Astrocyte (in vitro differentiated cells and primary cell): ENCODE measurements at regions not wholly inside any gene's neighbourhood (a gene's known extent, or its start where the extent isn't known, plus 50 kb on each side); places are given as distances from the start of the nearest gene placed in this dataset.
"Not testable (repeated sequence)": the region's sequence is repeated elsewhere in the genome, so short reads cannot be mapped to it uniquely, and the experiment has no call there.

Source experiments
- DNase-seq: peaks from one replicate; pipeline ENCODE4 v3.0.0-alpha.2; 2010; ENCODE audit warnings: low read depth
- FAIRE-seq: peaks from 2 replicates; lab custom pipeline; 2011; peaks lifted over from hg19 to GRCh38; lab: Jason Lieb, UNC
- H2AFZ ChIP-seq: 2 replicates; pipeline ENCODE4 v1.6.0; 2012; ENCODE audit warnings: low read depth, low read length, inconsistent platforms
- H3K27ac ChIP-seq: 2 replicates; pipeline ENCODE4 v1.5.1; 2011; ENCODE audit warnings: low read depth, low read length, inconsistent platforms
- H3K27me3 ChIP-seq: 2 replicates; pipeline ENCODE4 v1.6.0; 2011; ENCODE audit warnings: low read length, inconsistent platforms; ENCODE audit not compliant: insufficient read depth
- H3K36me3 ChIP-seq: 2 replicates; pipeline ENCODE4 v1.5.1; 2011; ENCODE audit warnings: low read length, inconsistent platforms; ENCODE audit not compliant: insufficient read depth
- H3K4me1 ChIP-seq: 2 replicates; pipeline ENCODE4 v1.5.1; 2011; ENCODE audit warnings: low read length, inconsistent platforms; ENCODE audit not compliant: insufficient read depth
- H3K4me2 ChIP-seq: 2 replicates; pipeline ENCODE4 v1.6.0; 2012; ENCODE audit warnings: low read length, inconsistent platforms
- H3K4me3 ChIP-seq: 2 replicates; pipeline ENCODE4 v1.5.1; 2011; ENCODE audit warnings: low read depth, mild to moderate bottlenecking, low read length, inconsistent platforms; ENCODE audit not compliant: insufficient read depth
- H3K79me2 ChIP-seq: 2 replicates; pipeline ENCODE4 v1.6.0; 2012; ENCODE audit warnings: mild to moderate bottlenecking, low read length, inconsistent platforms; ENCODE audit not compliant: insufficient read depth
- H3K9ac ChIP-seq: 2 replicates; pipeline ENCODE4 v1.6.0; 2012; ENCODE audit warnings: mild to moderate bottlenecking, low read length, inconsistent platforms
- H3K9me3 ChIP-seq: 2 replicates; pipeline ENCODE4 v1.5.1; 2012; ENCODE audit warnings: low read depth, mild to moderate bottlenecking, low read length, inconsistent platforms; ENCODE audit not compliant: insufficient read depth
- H4K20me1 ChIP-seq: 2 replicates; pipeline ENCODE4 v1.6.0; 2012; ENCODE audit warnings: low read length, inconsistent platforms; ENCODE audit not compliant: insufficient read depth
- H3K27ac Mint-ChIP-seq: one replicate; pipeline ENCODE4 v1.8.0; 2021; ENCODE audit warnings: mild to moderate bottlenecking, mixed read lengths; ENCODE audit not compliant: unreplicated experiment
- H3K27me3 Mint-ChIP-seq: one replicate; pipeline ENCODE4 v1.8.0; 2021; ENCODE audit warnings: low read depth, mixed read lengths; ENCODE audit not compliant: unreplicated experiment
- H3K36me3 Mint-ChIP-seq: one replicate; pipeline ENCODE4 v1.8.0; 2021; ENCODE audit warnings: low read depth, mixed read lengths; ENCODE audit not compliant: unreplicated experiment
- H3K4me1 Mint-ChIP-seq: one replicate; pipeline ENCODE4 v1.8.0; 2021; ENCODE audit warnings: low read depth, mixed read lengths; ENCODE audit not compliant: unreplicated experiment
- H3K4me3 Mint-ChIP-seq: one replicate; pipeline ENCODE4 v1.8.0; 2021; ENCODE audit warnings: mild to moderate bottlenecking, moderate library complexity, mixed read lengths; ENCODE audit not compliant: unreplicated experiment
- H3K9me3 Mint-ChIP-seq: one replicate; pipeline ENCODE4 v1.8.0; 2021; ENCODE audit warnings: mild to moderate bottlenecking, mixed read lengths; ENCODE audit not compliant: unreplicated experiment
- EZH2 ChIP-seq: IDR thresholded peaks from 2 replicates; pipeline ENCODE4 v1.6.1; 2012; ENCODE audit warnings: mild to moderate bottlenecking, low read length, inconsistent platforms; ENCODE audit not compliant: insufficient read depth
- TF ChIP-seq, protein P1 (sequence below): IDR thresholded peaks from 2 replicates; pipeline ENCODE4 v1.5.1; 2011; ENCODE audit warnings: low read depth, mild to moderate bottlenecking, inconsistent platforms, low read length, moderate library complexity; ENCODE audit not compliant: insufficient read depth

DNA sequence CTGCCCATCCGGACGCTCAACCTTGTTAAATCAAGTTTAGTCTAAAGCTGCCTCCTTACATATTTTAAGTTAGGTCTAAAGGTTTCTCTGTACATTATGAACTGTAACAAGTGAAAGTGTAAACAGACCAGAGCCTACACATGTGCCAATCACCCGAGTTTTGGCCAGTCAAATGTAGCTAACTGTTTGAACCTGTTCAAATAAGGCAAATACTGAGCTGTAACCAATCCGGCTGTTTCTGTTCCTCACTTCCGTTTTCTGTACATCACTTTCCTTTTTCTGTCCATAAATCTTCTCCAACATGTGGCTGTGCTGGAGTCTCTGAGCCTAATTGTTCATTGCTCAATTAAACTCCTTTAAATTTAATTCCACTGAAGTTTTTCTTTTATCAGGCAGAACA lies 113.3 kb upstream of the SHISA3 start:
- H3K9me3 Mint-ChIP-seq = no peaks in the 10 kb centered on the region
- no peak for FAIRE-seq

DNA sequence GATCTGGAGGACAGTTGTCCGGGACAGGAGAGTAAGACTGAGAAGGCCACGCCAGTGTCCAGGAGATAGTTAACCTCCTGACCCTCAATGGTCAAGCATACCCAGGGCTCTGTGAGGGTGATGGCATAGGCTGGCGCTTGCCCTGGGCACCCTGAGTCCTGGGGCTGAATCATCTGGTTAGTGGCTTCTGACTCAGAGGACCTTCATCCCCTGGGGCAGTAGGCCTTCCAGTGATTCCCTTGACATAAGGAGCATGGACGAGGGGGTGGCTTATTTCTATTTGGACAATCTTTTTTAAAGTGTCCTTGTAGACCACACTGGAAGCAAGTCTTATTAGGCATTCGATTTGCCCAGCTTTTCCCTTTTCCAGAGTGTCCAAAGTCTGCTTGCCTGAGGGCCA lies 108.4 kb upstream of the SHISA3 start:
- H3K27ac Mint-ChIP-seq, H3K27me3 Mint-ChIP-seq, H3K4me2 ChIP-seq, H3K36me3 Mint-ChIP-seq, H3K4me3 ChIP-seq, H3K4me3 Mint-ChIP-seq, H3K27ac ChIP-seq, H3K4me1 ChIP-seq, H3K4me1 Mint-ChIP-seq, H3K27me3 ChIP-seq, H3K79me2 ChIP-seq, H3K36me3 ChIP-seq, H4K20me1 ChIP-seq, DNase-seq, FAIRE-seq, H3K9me3 ChIP-seq, H2AFZ ChIP-seq, H3K9ac ChIP-seq, H3K9me3 Mint-ChIP-seq: not testable (repeated sequence)

More for the DNA sequence above, 113.3 kb upstream of the SHISA3 start:
- H3K4me1 ChIP-seq = no peaks in the 10 kb centered on the region
- no peaks in the 10 kb centered on the region for H4K20me1 ChIP-seq
- no peak overlapping the region for H2AFZ ChIP-seq
- no peak overlapping the region for H3K9ac ChIP-seq
- DNase-seq = no peak
- TF ChIP-seq, protein P1, sequence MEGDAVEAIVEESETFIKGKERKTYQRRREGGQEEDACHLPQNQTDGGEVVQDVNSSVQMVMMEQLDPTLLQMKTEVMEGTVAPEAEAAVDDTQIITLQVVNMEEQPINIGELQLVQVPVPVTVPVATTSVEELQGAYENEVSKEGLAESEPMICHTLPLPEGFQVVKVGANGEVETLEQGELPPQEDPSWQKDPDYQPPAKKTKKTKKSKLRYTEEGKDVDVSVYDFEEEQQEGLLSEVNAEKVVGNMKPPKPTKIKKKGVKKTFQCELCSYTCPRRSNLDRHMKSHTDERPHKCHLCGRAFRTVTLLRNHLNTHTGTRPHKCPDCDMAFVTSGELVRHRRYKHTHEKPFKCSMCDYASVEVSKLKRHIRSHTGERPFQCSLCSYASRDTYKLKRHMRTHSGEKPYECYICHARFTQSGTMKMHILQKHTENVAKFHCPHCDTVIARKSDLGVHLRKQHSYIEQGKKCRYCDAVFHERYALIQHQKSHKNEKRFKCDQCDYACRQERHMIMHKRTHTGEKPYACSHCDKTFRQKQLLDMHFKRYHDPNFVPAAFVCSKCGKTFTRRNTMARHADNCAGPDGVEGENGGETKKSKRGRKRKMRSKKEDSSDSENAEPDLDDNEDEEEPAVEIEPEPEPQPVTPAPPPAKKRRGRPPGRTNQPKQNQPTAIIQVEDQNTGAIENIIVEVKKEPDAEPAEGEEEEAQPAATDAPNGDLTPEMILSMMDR = no peak
- TF ChIP-seq EZH2 = no peak
- Mint-ChIP-seq H3K4me3 (no peak overlapping the region), H3K4me1 (peaks cover 1% of the 10 kb centered on the region), H3K36me3 (no peaks in the 10 kb centered on the region), H3K27me3 (peaks cover 2% of the 10 kb centered on the region), H3K27ac (no peak overlapping the region)
- peaks cover 2% of the 10 kb centered on the region for H3K27me3 ChIP-seq
- H3K9me3 ChIP-seq = no peaks in the 10 kb centered on the region
- H3K27ac ChIP-seq = no peak overlapping the region
- no peaks in the 10 kb centered on the region for H3K79me2 ChIP-seq
- H3K4me2 ChIP-seq = no peak overlapping the region
- no peaks in the 10 kb centered on the region for H3K36me3 ChIP-seq
- no peak overlapping the region for H3K4me3 ChIP-seq

DNA sequence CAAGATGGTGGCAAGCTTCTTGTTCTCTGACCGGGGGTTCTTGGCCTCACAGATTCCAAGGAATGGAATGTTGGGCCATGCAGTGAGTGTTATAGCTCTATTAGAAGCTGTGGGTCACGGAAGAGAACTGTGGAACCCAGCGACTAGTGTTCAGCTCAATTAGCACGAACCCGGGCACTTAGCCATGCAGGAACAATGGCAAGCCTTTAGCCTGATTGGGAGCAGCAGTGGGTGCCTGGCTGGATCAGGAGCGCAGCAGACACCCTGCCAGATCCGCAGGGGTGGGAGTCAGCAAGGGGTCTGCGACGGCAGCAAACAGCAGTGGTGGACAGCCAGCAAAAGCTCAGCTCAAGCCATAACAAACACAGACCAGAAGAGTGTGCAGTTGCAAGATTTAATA lies 105.1 kb upstream of the SHISA3 start:
- not testable (repeated sequence) for H3K27ac Mint-ChIP-seq, H3K4me3 ChIP-seq, H3K27me3 ChIP-seq, H3K4me1 Mint-ChIP-seq, H3K9ac ChIP-seq, H3K36me3 Mint-ChIP-seq, H3K9me3 ChIP-seq, H3K4me3 Mint-ChIP-seq, DNase-seq, H3K79me2 ChIP-seq, H3K4me1 ChIP-seq, H3K4me2 ChIP-seq, H4K20me1 ChIP-seq, FAIRE-seq, H3K27ac ChIP-seq, H2AFZ ChIP-seq, H3K27me3 Mint-ChIP-seq, H3K9me3 Mint-ChIP-seq, H3K36me3 ChIP-seq
